ENCODE measurements at regions not wholly inside any gene's neighbourhood (a gene's known extent, or its start where the extent isn't known, plus 50 kb on each side); places are given as distances from the start of the nearest gene placed in this dataset.

GRCh38 chrX:142884881-142885280, 140.8 kb upstream of the SPANXN4 start:
- H3K27ac Mint-ChIP-seq (ENCODE audit: low read depth, unreplicated experiment) = no peak overlapping the region
- no peaks in the 10 kb centered on the region for H3K27me3 Mint-ChIP-seq (ENCODE audit: insufficient read depth, unreplicated experiment)
- no peak for DNase-seq (ENCODE audit: unreplicated experiment)
- H3K4me1 Mint-ChIP-seq (ENCODE audit: insufficient read depth, unreplicated experiment) = no peaks in the 10 kb centered on the region
- no peak overlapping the region for H3K4me3 Mint-ChIP-seq (ENCODE audit: unreplicated experiment)
- BruUV-seq (replicated peaks) = no TSS peak
- intact Hi-C loops (cut with micrococcal nuclease) = no loop called here
- no peaks in the 10 kb centered on the region for H3K9me3 Mint-ChIP-seq (ENCODE audit: unreplicated experiment)
- no peaks in the 10 kb centered on the region for H3K36me3 Mint-ChIP-seq (ENCODE audit: insufficient read depth, unreplicated experiment)
- CTCF ChIA-PET = no interaction called here
- no peak for TF ChIP-seq CTCF (IDR thresholded peaks at IDR 0.05; ENCODE audit: unreplicated experiment)
- POLR2A ChIA-PET = no interaction called here

- Mint-ChIP-seq H3K36me3 (ENCODE audit: insufficient read depth, unreplicated experiment) (no peaks in the 10 kb centered on the region), H3K4me1 (ENCODE audit: insufficient read depth, unreplicated experiment) (peaks cover 4% of the 10 kb centered on the region), H3K4me3 (ENCODE audit: unreplicated experiment) (no peak overlapping the region), H3K9me3 (ENCODE audit: unreplicated experiment) (no peaks in the 10 kb centered on the region), H3K27me3 (ENCODE audit: insufficient read depth, unreplicated experiment) (no peaks in the 10 kb centered on the region), H3K27ac (ENCODE audit: low read depth, unreplicated experiment) (no peak overlapping the region)
- intact Hi-C loops (cut with micrococcal nuclease) = no loop called here
- no peak for DNase-seq (ENCODE audit: unreplicated experiment)
- POLR2A ChIA-PET = interaction anchor here (0.7 kb wide), 1 partner anchor 1825 kb away, joined by 3 read pairs; no protein-coding TSS in a partner anchor
- TF ChIP-seq CTCF (IDR thresholded peaks at IDR 0.05; ENCODE audit: unreplicated experiment) = no peak
- CTCF ChIA-PET = no interaction called here
- no TSS peak for BruUV-seq (replicated peaks)
These were observed 134.7 kb upstream of the SPANXN4 start for GRCh38 chrX:142891046-142891445.

GRCh38 chrX:142898164-142898563, 127.6 kb upstream of the SPANXN4 start:
- no peaks in the 10 kb centered on the region for H3K36me3 Mint-ChIP-seq (ENCODE audit: insufficient read depth, unreplicated experiment)
- no peaks in the 10 kb centered on the region for H3K27me3 Mint-ChIP-seq (ENCODE audit: insufficient read depth, unreplicated experiment)
- no TSS peak for BruUV-seq (replicated peaks)
- POLR2A ChIA-PET = no interaction called here
- H3K4me1 Mint-ChIP-seq (ENCODE audit: insufficient read depth, unreplicated experiment) = peaks cover 4% of the 10 kb centered on the region
- H3K9me3 Mint-ChIP-seq (ENCODE audit: unreplicated experiment) = no peaks in the 10 kb centered on the region
- CTCF ChIA-PET = no interaction called here
- no peak overlapping the region for H3K4me3 Mint-ChIP-seq (ENCODE audit: unreplicated experiment)
- no peak overlapping the region for H3K27ac Mint-ChIP-seq (ENCODE audit: low read depth, unreplicated experiment)
- DNase-seq (ENCODE audit: unreplicated experiment) = no peak
- intact Hi-C loops (cut with micrococcal nuclease) = no loop called here
- TF ChIP-seq CTCF (IDR thresholded peaks at IDR 0.05; ENCODE audit: unreplicated experiment) = no peak

- no peak for TF ChIP-seq CTCF (IDR thresholded peaks at IDR 0.05; ENCODE audit: unreplicated experiment)
- BruUV-seq (replicated peaks) = no TSS peak
- no peak overlapping the region for H3K4me3 Mint-ChIP-seq (ENCODE audit: unreplicated experiment)
These were observed 102.5 kb upstream of the SPANXN4 start for GRCh38 chrX:142923201-142923600.

More at GRCh38 chrX:142923201-142923600, 102.5 kb upstream of the SPANXN4 start:
- no peak overlapping the region for H3K27ac Mint-ChIP-seq (ENCODE audit: low read depth, unreplicated experiment)
- no peaks in the 10 kb centered on the region for H3K4me1 Mint-ChIP-seq (ENCODE audit: insufficient read depth, unreplicated experiment)
- no peaks in the 10 kb centered on the region for H3K36me3 Mint-ChIP-seq (ENCODE audit: insufficient read depth, unreplicated experiment)
- no peak for DNase-seq (ENCODE audit: unreplicated experiment)
- ChIA-PET CTCF (interaction anchor here (0.6 kb wide), 1 partner anchor 1465 kb away, joined by 3 read pairs; no protein-coding TSS in a partner anchor), POLR2A (no interaction called here)
- intact Hi-C loops (cut with micrococcal nuclease) = no loop called here
- no peaks in the 10 kb centered on the region for H3K27me3 Mint-ChIP-seq (ENCODE audit: insufficient read depth, unreplicated experiment)
- H3K9me3 Mint-ChIP-seq (ENCODE audit: unreplicated experiment) = peaks cover 23% of the 10 kb centered on the region
